Activated T-cell treated with anti-CD3 and anti-CD28 coated beads, Interleukin-2, amount 50 U/mL, for 72 hours (primary cell): ENCODE measurements at regions not wholly inside any gene's neighbourhood (a gene's known extent, or its start where the extent isn't known, plus 50 kb on each side); places are given as distances from the start of the nearest gene placed in this dataset.

Source experiments
- ATAC-seq, 2 donors: fragments of 150-1000 bp; cut with Tn5 transposase; replicated peaks in 1 of 2; 2 replicates each; pipeline ENCODE4 v1.10.0; 2021; ENCODE audit warnings: moderate library complexity in 2 of 2, mild to moderate bottlenecking in 1 of 2
- DNase-seq, 2 donors: peaks; one replicate each; pipeline ENCODE4 v3.0.0; 2021 to 2022; ENCODE audit warnings: mixed read lengths in 1 of 2
- H3K27ac Mint-ChIP-seq: one replicate; pipeline ENCODE4 v1.8.0; 2022; ENCODE audit warnings: mild to moderate bottlenecking, moderate library complexity, mixed read lengths
- H3K27me3 Mint-ChIP-seq: one replicate; pipeline ENCODE4 v1.8.0; 2022; ENCODE audit warnings: low read depth, mixed read lengths
- H3K36me3 Mint-ChIP-seq, 2 donors: one replicate each; pipeline ENCODE4 v1.8.0; 2022; ENCODE audit warnings: mixed read lengths in 2 of 2, mild to moderate bottlenecking in 1 of 2; ENCODE audit not compliant: insufficient read depth in 2 of 2
- H3K4me1 Mint-ChIP-seq: one replicate; pipeline ENCODE4 v1.8.0; 2022; ENCODE audit warnings: low read depth, mixed read lengths
- H3K4me3 Mint-ChIP-seq, 2 donors: one replicate each; pipeline ENCODE4 v1.8.0; 2022; ENCODE audit warnings: mild to moderate bottlenecking in 2 of 2, mixed read lengths in 2 of 2, moderate library complexity in 2 of 2
- H3K9me3 Mint-ChIP-seq, 2 donors: one replicate each; pipeline ENCODE4 v1.8.0; 2022; ENCODE audit warnings: mixed read lengths in 2 of 2

- Mint-ChIP-seq H3K4me3 (no peak overlapping the region), H3K27me3 (no peaks in the 10 kb centered on the region), H3K27ac (no peak overlapping the region), H3K9me3 (no peaks in the 10 kb centered on the region), H3K36me3 (no peaks in the 10 kb centered on the region), H3K4me1 (no peaks in the 10 kb centered on the region)
- no peak for ATAC-seq
- DNase-seq: no peak
Measured at GRCh38 chr3:33919312-33920120, 121.1 kb downstream of the PDCD6IP start.

- Mint-ChIP-seq H3K36me3 (no peaks in the 10 kb centered on the region), H3K27me3 (no peaks in the 10 kb centered on the region), H3K9me3 (no peaks in the 10 kb centered on the region), H3K27ac (no peak overlapping the region), H3K4me3 (no peak overlapping the region), H3K4me1 (no peaks in the 10 kb centered on the region)
- DNase-seq (no peak), ATAC-seq (no peak)
Measured at GRCh38 chr3:33920511-33920910, 122.1 kb downstream of the PDCD6IP start.

- H3K4me3 Mint-ChIP-seq: no peak overlapping the region
- no peak overlapping the region for H3K27ac Mint-ChIP-seq
- DNase-seq: no peak
- H3K9me3 Mint-ChIP-seq: no peaks in the 10 kb centered on the region
- H3K4me1 Mint-ChIP-seq: no peaks in the 10 kb centered on the region
- H3K36me3 Mint-ChIP-seq: no peaks in the 10 kb centered on the region
- no peak for ATAC-seq
- no peaks in the 10 kb centered on the region for H3K27me3 Mint-ChIP-seq
Measured at GRCh38 chr3:33921608-33922007, 123.2 kb downstream of the PDCD6IP start.

GRCh38 chr3:33926998-33927605 is 128.7 kb downstream of the PDCD6IP start:
- Mint-ChIP-seq H3K27me3 (no peaks in the 10 kb centered on the region), H3K4me3 (no peak overlapping the region), H3K36me3 (no peaks in the 10 kb centered on the region), H3K9me3 (no peaks in the 10 kb centered on the region), H3K4me1 (no peaks in the 10 kb centered on the region), H3K27ac (no peak overlapping the region)
- no peak for DNase-seq
- no peak for ATAC-seq

- Mint-ChIP-seq H3K27me3 (no peaks in the 10 kb centered on the region), H3K27ac (no peak overlapping the region), H3K4me1 (no peaks in the 10 kb centered on the region), H3K36me3 (no peaks in the 10 kb centered on the region), H3K4me3 (no peak overlapping the region), H3K9me3 (no peaks in the 10 kb centered on the region)
- ATAC-seq: no peak
- DNase-seq: no peak
Measured at GRCh38 chr3:33929813-33930212, 131.4 kb downstream of the PDCD6IP start.

GRCh38 chr3:33931512-33931911 is 133.1 kb downstream of the PDCD6IP start:
- ATAC-seq (no peak), DNase-seq (no peak)
- H3K27me3 Mint-ChIP-seq: no peaks in the 10 kb centered on the region
- peaks cover 0 to 1% of the 10 kb centered on the region in 2 donors for H3K36me3 Mint-ChIP-seq
- peaks cover 0 to 3% of the 10 kb centered on the region in 2 donors for H3K9me3 Mint-ChIP-seq
- no peak overlapping the region for H3K4me3 Mint-ChIP-seq
- H3K27ac Mint-ChIP-seq: no peak overlapping the region
- H3K4me1 Mint-ChIP-seq: no peaks in the 10 kb centered on the region

GRCh38 chr3:33932010-33932764 is 133.8 kb downstream of the PDCD6IP start:
- Mint-ChIP-seq H3K4me1 (no peaks in the 10 kb centered on the region), H3K36me3 (peaks cover 0 to 1% of the 10 kb centered on the region in 2 donors), H3K4me3 (no peak overlapping the region), H3K27ac (no peak overlapping the region), H3K9me3 (peaks cover 0 to 3% of the 10 kb centered on the region in 2 donors), H3K27me3 (no peaks in the 10 kb centered on the region)
- DNase-seq (no peak), ATAC-seq (no peak)

- ATAC-seq (no peak), DNase-seq (no peak)
- no peak overlapping the region for H3K4me3 Mint-ChIP-seq
- H3K27me3 Mint-ChIP-seq: peaks cover 27% of the 10 kb centered on the region
- H3K4me1 Mint-ChIP-seq: peaks cover 14% of the 10 kb centered on the region
- peaks cover 0 to 1% of the 10 kb centered on the region in 2 donors for H3K36me3 Mint-ChIP-seq
- no peak overlapping the region for H3K27ac Mint-ChIP-seq
- peaks cover 0 to 3% of the 10 kb centered on the region in 2 donors for H3K9me3 Mint-ChIP-seq
Measured at GRCh38 chr3:33936171-33936920, 137.9 kb downstream of the PDCD6IP start.

- H3K9me3 Mint-ChIP-seq: peaks cover 0 to 3% of the 10 kb centered on the region in 2 donors
- H3K4me3 Mint-ChIP-seq: no peak overlapping the region
- DNase-seq: no peak
- peaks cover 21% of the 10 kb centered on the region for H3K4me1 Mint-ChIP-seq
- ATAC-seq: no peak
- H3K36me3 Mint-ChIP-seq: peaks cover 0 to 1% of the 10 kb centered on the region in 2 donors
- H3K27me3 Mint-ChIP-seq: peaks cover 27% of the 10 kb centered on the region
- H3K27ac Mint-ChIP-seq: no peak overlapping the region
Measured at GRCh38 chr3:33936921-33937525, 138.6 kb downstream of the PDCD6IP start.

GRCh38 chr3:33937628-33938027 is 139.2 kb downstream of the PDCD6IP start:
- Mint-ChIP-seq H3K36me3 (peaks cover 0 to 1% of the 10 kb centered on the region in 2 donors), H3K27me3 (peaks cover 27% of the 10 kb centered on the region), H3K27ac (no peak overlapping the region), H3K9me3 (peaks cover 0 to 3% of the 10 kb centered on the region in 2 donors), H3K4me3 (no peak overlapping the region), H3K4me1 (peaks cover 27% of the 10 kb centered on the region)
- DNase-seq (no peak), ATAC-seq (no peak)

GRCh38 chr3:33940149-33940548 is 141.7 kb downstream of the PDCD6IP start:
- no peak overlapping the region for H3K4me3 Mint-ChIP-seq
- peaks cover 0 to under 1% of the 10 kb centered on the region in 2 donors for H3K36me3 Mint-ChIP-seq
- peaks cover 29% of the 10 kb centered on the region for H3K4me1 Mint-ChIP-seq
- peaks cover 0 to 1% of the 10 kb centered on the region in 2 donors for H3K9me3 Mint-ChIP-seq
- DNase-seq (no peak), ATAC-seq (peak in 1 of 2 donors; percentile 62)
- no peak overlapping the region for H3K27ac Mint-ChIP-seq
- H3K27me3 Mint-ChIP-seq: peaks cover 41% of the 10 kb centered on the region

- Mint-ChIP-seq H3K9me3 (no peaks in the 10 kb centered on the region), H3K36me3 (no peaks in the 10 kb centered on the region), H3K27me3 (peaks cover 41% of the 10 kb centered on the region), H3K27ac (no peak overlapping the region), H3K4me1 (peaks cover 29% of the 10 kb centered on the region), H3K4me3 (no peak overlapping the region)
- no peak for ATAC-seq
- no peak for DNase-seq
Measured at GRCh38 chr3:33940736-33941135, 142.3 kb downstream of the PDCD6IP start.
